MM.1S (cell line): ENCODE measurements at regions not wholly inside any gene's neighbourhood (a gene's known extent, or its start where the extent isn't known, plus 50 kb on each side); places are given as distances from the start of the nearest gene placed in this dataset.

Source experiments
- DNase-seq: peaks from one replicate; pipeline ENCODE4 v3.0.0-alpha.2; 2015
- H2AFZ ChIP-seq: fragments of 300-600 bp; sonication (generic); 2 replicates; pipeline ENCODE4 v1.6.0; 2016; ENCODE audit warnings: antibody characterized with exemption, low read length
- H3F3A ChIP-seq: fragments of 300-600 bp; sonication (generic); 2 replicates; pipeline ENCODE4 v1.6.1; 2016; ENCODE audit warnings: mild to moderate bottlenecking, antibody characterized with exemption, low read length, moderate library complexity, mixed read lengths; ENCODE audit not compliant: insufficient read depth
- H3K27ac ChIP-seq: fragments of 300-600 bp; sonication (generic); 2 replicates; pipeline ENCODE4 v1.5.1; 2016; ENCODE audit warnings: mild to moderate bottlenecking, low read length
- H3K27me3 ChIP-seq: fragments of 300-600 bp; sonication (generic); replicated peaks from 2 replicates; pipeline ENCODE4 v1.6.0; 2016; ENCODE audit warnings: low read length; ENCODE audit not compliant: insufficient read depth
- H3K36me3 ChIP-seq: fragments of 300-600 bp; sonication (generic); replicated peaks from 2 replicates; pipeline ENCODE4 v1.6.1; 2016; ENCODE audit warnings: mild to moderate bottlenecking, low read length, mixed read lengths; ENCODE audit not compliant: insufficient read depth
- H3K4me1 ChIP-seq: fragments of 300-600 bp; sonication (generic); 2 replicates; pipeline ENCODE4 v1.6.1; 2016; ENCODE audit warnings: low read length, mixed read lengths
- H3K4me2 ChIP-seq: fragments of 300-600 bp; sonication (generic); 2 replicates; pipeline ENCODE4 v1.6.0; 2016; ENCODE audit warnings: low read depth, low read length
- H3K4me3 ChIP-seq: fragments of 300-600 bp; sonication (generic); 2 replicates; pipeline ENCODE4 v1.5.1; 2016; ENCODE audit warnings: low read length, mixed read lengths
- H3K79me2 ChIP-seq: fragments of 300-600 bp; sonication (generic); 2 replicates; pipeline ENCODE4 v1.6.1; 2016; ENCODE audit warnings: mixed run types, low read length, mixed read lengths
- H3K9ac ChIP-seq: fragments of 300-600 bp; sonication (generic); 2 replicates; pipeline ENCODE4 v1.6.1; 2016; ENCODE audit warnings: low read length, mixed read lengths
- H3K9me2 ChIP-seq: fragments of 300-600 bp; sonication (generic); replicated peaks from 2 replicates; pipeline ENCODE4 v1.6.1; 2016; ENCODE audit warnings: mild to moderate bottlenecking, low read length, mixed read lengths; ENCODE audit not compliant: insufficient read depth
- H3K9me3 ChIP-seq: fragments of 300-600 bp; sonication (generic); replicated peaks from 2 replicates; pipeline ENCODE4 v1.6.1; 2016; ENCODE audit warnings: mild to moderate bottlenecking, low read length, mixed read lengths; ENCODE audit not compliant: insufficient read depth
- H4K20me1 ChIP-seq: fragments of 300-600 bp; sonication (generic); 2 replicates; pipeline ENCODE4 v1.6.1; 2016; ENCODE audit warnings: mild to moderate bottlenecking, low read length, moderate library complexity, mixed read lengths; ENCODE audit not compliant: insufficient read depth
- EZH2 ChIP-seq: fragments of 300-600 bp; sonication (generic); optimal IDR thresholded peaks from 2 replicates; pipeline ENCODE3; 2017; ENCODE audit warnings: low read depth, mild to moderate bottlenecking, antibody characterized with exemption, low read length, mixed read lengths
- EZH2phosphoT487 ChIP-seq: fragments of 300-600 bp; sonication (generic); IDR thresholded peaks from 2 replicates; pipeline ENCODE4 v1.6.1; 2018; ENCODE audit warnings: antibody characterized with exemption, low read length
- TF ChIP-seq, protein P1 (sequence below): fragments of 300-600 bp; sonication (generic); IDR thresholded peaks from 2 replicates; pipeline ENCODE4 v1.5.1; 2016; ENCODE audit warnings: antibody characterized with exemption, low read length, mixed read lengths

DNA sequence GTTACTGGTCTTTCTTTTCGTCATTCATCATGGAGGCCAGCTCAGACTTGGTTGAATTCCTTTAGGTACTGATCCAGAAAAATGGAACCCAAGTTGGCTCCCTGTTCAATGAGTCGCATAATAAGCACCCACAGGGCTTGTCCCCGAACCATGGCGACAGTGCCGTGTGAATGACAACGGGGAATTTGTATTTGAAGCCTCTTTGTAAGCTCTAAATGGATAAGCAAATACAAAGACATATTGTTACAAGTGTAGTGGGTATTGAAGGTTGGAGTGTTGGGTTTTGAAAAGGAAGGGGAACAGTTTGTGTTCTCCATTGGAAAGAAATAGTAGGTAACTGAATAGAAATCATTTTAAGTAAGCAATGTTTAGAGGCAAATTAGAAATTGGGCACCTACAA lies 288.9 kb downstream of the SLC4A3 start:
- Histone ChIP-seq H3F3A (no peaks in the 10 kb centered on the region), H3K9ac (no peak overlapping the region), H3K4me1 (no peaks in the 10 kb centered on the region), H3K9me2 (no peaks in the 10 kb centered on the region), H4K20me1 (no peaks in the 10 kb centered on the region), H3K4me3 (no peak overlapping the region), H3K9me3 (no peaks in the 10 kb centered on the region), H2AFZ (no peak overlapping the region), H3K79me2 (no peaks in the 10 kb centered on the region), H3K4me2 (no peak overlapping the region), H3K36me3 (no peaks in the 10 kb centered on the region), H3K27ac (no peak overlapping the region), H3K27me3 (no peaks in the 10 kb centered on the region)
- TF ChIP-seq EZH2phosphoT487, result no peak
- TF ChIP-seq, protein P1, sequence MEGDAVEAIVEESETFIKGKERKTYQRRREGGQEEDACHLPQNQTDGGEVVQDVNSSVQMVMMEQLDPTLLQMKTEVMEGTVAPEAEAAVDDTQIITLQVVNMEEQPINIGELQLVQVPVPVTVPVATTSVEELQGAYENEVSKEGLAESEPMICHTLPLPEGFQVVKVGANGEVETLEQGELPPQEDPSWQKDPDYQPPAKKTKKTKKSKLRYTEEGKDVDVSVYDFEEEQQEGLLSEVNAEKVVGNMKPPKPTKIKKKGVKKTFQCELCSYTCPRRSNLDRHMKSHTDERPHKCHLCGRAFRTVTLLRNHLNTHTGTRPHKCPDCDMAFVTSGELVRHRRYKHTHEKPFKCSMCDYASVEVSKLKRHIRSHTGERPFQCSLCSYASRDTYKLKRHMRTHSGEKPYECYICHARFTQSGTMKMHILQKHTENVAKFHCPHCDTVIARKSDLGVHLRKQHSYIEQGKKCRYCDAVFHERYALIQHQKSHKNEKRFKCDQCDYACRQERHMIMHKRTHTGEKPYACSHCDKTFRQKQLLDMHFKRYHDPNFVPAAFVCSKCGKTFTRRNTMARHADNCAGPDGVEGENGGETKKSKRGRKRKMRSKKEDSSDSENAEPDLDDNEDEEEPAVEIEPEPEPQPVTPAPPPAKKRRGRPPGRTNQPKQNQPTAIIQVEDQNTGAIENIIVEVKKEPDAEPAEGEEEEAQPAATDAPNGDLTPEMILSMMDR, result no peak
- no peak for TF ChIP-seq EZH2
- no peak for DNase-seq

DNA sequence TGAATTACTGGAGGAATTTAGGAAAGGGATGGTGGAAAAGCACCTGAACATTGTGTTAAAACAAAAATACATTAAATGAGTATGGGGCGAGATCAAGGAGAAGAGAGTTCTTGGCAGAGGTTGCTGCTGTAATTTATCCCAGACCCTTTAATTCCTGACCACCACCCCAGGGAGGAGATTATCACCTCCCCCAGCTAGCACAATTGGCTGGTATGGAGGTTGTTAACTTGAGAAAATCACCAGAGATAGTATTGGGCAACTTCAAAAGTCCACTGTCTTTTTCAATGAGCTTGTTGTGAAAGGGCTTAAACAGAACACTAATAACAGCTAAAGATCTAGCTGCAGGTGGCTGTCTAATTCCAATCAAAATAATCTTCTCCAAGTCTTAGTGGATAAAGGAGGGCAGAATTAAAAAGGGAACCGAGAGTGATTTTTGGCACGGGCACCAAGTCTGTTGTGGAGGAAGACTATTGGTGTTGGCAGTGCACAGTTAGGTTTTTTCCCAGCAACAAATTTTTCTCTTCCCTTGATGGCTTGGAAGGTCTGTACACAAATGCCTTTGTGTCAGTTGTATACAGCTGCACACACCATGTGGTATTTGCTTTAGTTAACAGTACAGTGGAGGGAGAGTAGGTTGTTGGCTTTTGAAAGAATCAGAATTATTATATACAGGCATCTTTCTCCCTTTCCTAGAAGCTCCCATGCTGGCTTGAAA lies 289.5 kb downstream of the SLC4A3 start:
- Histone ChIP-seq H3F3A (no peaks in the 10 kb centered on the region), H3K4me3 (no peak overlapping the region), H3K27me3 (no peaks in the 10 kb centered on the region), H3K9me3 (no peaks in the 10 kb centered on the region), H3K9me2 (no peaks in the 10 kb centered on the region), H3K36me3 (no peaks in the 10 kb centered on the region), H3K9ac (no peak overlapping the region), H2AFZ (no peak overlapping the region), H3K27ac (no peak overlapping the region), H3K79me2 (no peaks in the 10 kb centered on the region), H3K4me2 (no peak overlapping the region), H4K20me1 (no peaks in the 10 kb centered on the region), H3K4me1 (no peaks in the 10 kb centered on the region)
- no peak for TF ChIP-seq EZH2phosphoT487
- no peak for TF ChIP-seq EZH2
- TF ChIP-seq, protein P1, result no peak
- DNase-seq, result no peak

DNA sequence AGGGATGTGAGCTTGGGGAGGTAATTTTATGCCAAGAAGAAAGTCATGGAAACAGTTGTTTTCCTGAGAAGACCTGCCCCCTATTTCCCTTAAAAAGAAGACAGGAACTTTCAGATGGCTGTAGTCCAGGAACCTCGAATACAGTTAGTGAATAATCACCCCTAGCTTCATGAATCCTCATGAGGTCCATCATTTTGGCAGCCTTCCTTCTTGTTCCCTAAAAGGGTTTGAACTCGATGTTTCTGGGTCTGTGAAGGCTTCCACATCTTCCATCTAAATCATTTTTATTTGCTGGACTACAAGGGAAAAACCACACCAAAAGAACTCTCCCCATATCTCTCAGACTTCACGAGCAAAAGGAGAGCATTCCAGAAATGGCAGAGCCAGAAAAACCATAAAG lies 290.8 kb downstream of the SLC4A3 start:
- H4K20me1 ChIP-seq, result no peaks in the 10 kb centered on the region
- no peaks in the 10 kb centered on the region for H3K36me3 ChIP-seq
- no peaks in the 10 kb centered on the region for H3K9me3 ChIP-seq
- no peaks in the 10 kb centered on the region for H3F3A ChIP-seq
- no peaks in the 10 kb centered on the region for H3K4me1 ChIP-seq
- DNase-seq, result no peak
- no peak overlapping the region for H3K9ac ChIP-seq
- H3K27ac ChIP-seq, result no peak overlapping the region
- H2AFZ ChIP-seq, result no peak overlapping the region
- no peaks in the 10 kb centered on the region for H3K79me2 ChIP-seq
- H3K4me2 ChIP-seq, result no peak overlapping the region
- TF ChIP-seq, protein P1, result no peak
- TF ChIP-seq EZH2 (no peak), EZH2phosphoT487 (no peak)
- no peaks in the 10 kb centered on the region for H3K9me2 ChIP-seq
- H3K4me3 ChIP-seq, result no peak overlapping the region
- no peaks in the 10 kb centered on the region for H3K27me3 ChIP-seq
